Uterus (tissue), 2 donors: ENCODE measurements at regions not wholly inside any gene's neighbourhood (a gene's known extent, or its start where the extent isn't known, plus 50 kb on each side); places are given as distances from the start of the nearest gene placed in this dataset.
"Not testable (repeated sequence)": the region's sequence is repeated elsewhere in the genome, so short reads cannot be mapped to it uniquely, and the experiment has no call there.

ENCODE experiments used
- POLR2A ChIP-seq, 2 donors: fragments of 450-650 bp; IDR thresholded peaks; one replicate each; pipeline ENCODE4 v1.6.1; 2016; ENCODE audit warnings: antibody characterized with exemption in 2 of 2, mild to moderate bottlenecking in 1 of 2, moderate library complexity in 1 of 2
- TF ChIP-seq, protein P1 (sequence below), 4 experiments: fragments of 200-600 bp in 2 of 4; fragments of 450-650 bp in 2 of 4; sonication (generic) in 2 of 4; IDR thresholded peaks; one replicate each; pipeline ENCODE4 v1.5.1; 2016 to 2019; ENCODE audit warnings: antibody characterized with exemption in 4 of 4, mild to moderate bottlenecking in 2 of 4, moderate library complexity in 1 of 4

DNA sequence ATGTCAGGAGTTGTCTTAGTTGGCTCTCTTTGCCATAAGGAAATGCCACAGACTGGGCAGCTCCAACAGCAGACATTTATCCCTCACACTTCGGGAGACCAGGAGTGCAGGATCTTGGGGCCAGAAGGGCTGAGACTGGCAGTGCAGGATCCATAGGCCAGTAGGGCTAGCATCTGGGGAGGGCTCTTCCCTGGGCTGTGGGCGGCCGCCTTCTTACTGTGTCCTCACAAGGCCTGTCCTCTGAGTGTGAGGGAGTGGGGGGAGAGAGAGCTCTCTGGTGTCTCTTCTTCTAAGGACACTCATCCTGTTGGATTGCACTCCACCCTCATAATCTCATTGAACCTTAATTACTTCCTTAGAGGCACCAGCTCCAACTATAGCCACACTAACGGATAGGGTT, 87.5 kb upstream of the LRPAP1 start:
- TF ChIP-seq, protein P1, sequence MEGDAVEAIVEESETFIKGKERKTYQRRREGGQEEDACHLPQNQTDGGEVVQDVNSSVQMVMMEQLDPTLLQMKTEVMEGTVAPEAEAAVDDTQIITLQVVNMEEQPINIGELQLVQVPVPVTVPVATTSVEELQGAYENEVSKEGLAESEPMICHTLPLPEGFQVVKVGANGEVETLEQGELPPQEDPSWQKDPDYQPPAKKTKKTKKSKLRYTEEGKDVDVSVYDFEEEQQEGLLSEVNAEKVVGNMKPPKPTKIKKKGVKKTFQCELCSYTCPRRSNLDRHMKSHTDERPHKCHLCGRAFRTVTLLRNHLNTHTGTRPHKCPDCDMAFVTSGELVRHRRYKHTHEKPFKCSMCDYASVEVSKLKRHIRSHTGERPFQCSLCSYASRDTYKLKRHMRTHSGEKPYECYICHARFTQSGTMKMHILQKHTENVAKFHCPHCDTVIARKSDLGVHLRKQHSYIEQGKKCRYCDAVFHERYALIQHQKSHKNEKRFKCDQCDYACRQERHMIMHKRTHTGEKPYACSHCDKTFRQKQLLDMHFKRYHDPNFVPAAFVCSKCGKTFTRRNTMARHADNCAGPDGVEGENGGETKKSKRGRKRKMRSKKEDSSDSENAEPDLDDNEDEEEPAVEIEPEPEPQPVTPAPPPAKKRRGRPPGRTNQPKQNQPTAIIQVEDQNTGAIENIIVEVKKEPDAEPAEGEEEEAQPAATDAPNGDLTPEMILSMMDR (IDR thresholded peaks at IDR 0.05) = not testable (repeated sequence)
- not testable (repeated sequence) for TF ChIP-seq POLR2A (IDR thresholded peaks at IDR 0.05)
